HL-60 (cell line): ENCODE measurements at regions not wholly inside any gene's neighbourhood (a gene's known extent, or its start where the extent isn't known, plus 50 kb on each side); places are given as distances from the start of the nearest gene placed in this dataset.

Source experiments
- CTCF ChIP-seq: IDR thresholded peaks from one replicate; pipeline ENCODE4 v1.5.1; 2011; ENCODE audit warnings: low read length, control low read depth, inconsistent platforms; ENCODE audit not compliant: insufficient read depth
- GABPA ChIP-seq: IDR thresholded peaks from 2 replicates; pipeline ENCODE4 v1.6.1; 2012; ENCODE audit warnings: low read depth
- POLR2AphosphoS5 ChIP-seq: IDR thresholded peaks from 2 replicates; pipeline ENCODE4 v1.6.1; 2012; ENCODE audit warnings: low read depth
- SPI1 ChIP-seq: IDR thresholded peaks from 2 replicates; pipeline ENCODE4 v1.6.1; 2012; ENCODE audit warnings: low read depth, mild to moderate bottlenecking, borderline replicate concordance
- TF ChIP-seq, protein P1 (sequence below): IDR thresholded peaks from 2 replicates; pipeline ENCODE4 v1.6.1; 2012; ENCODE audit warnings: low read depth; ENCODE audit not compliant: insufficient replicate concordance

DNA sequence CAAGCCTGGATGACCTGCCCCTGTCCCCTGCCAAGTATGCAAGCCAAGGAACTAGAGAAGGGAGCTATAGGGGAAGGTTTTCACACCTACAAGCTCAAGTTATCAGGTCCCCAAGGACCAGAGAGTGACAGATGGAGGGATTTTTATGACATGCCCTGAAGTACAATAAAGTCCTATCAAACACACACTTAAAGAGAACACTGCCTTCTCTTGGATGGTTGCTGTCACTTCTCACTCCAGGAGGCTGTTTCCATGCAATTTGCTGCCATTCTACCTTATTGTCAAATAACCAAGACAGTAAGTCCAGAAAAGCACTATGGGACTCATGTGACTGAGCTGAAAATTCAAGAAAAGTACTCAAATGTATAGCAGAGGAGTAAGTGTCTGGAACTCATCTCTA, 76.6 kb upstream of the DDX18 start:
- TF ChIP-seq GABPA (no peak), CTCF (no peak), POLR2AphosphoS5 (no peak), SPI1 (no peak)
- TF ChIP-seq, protein P1, sequence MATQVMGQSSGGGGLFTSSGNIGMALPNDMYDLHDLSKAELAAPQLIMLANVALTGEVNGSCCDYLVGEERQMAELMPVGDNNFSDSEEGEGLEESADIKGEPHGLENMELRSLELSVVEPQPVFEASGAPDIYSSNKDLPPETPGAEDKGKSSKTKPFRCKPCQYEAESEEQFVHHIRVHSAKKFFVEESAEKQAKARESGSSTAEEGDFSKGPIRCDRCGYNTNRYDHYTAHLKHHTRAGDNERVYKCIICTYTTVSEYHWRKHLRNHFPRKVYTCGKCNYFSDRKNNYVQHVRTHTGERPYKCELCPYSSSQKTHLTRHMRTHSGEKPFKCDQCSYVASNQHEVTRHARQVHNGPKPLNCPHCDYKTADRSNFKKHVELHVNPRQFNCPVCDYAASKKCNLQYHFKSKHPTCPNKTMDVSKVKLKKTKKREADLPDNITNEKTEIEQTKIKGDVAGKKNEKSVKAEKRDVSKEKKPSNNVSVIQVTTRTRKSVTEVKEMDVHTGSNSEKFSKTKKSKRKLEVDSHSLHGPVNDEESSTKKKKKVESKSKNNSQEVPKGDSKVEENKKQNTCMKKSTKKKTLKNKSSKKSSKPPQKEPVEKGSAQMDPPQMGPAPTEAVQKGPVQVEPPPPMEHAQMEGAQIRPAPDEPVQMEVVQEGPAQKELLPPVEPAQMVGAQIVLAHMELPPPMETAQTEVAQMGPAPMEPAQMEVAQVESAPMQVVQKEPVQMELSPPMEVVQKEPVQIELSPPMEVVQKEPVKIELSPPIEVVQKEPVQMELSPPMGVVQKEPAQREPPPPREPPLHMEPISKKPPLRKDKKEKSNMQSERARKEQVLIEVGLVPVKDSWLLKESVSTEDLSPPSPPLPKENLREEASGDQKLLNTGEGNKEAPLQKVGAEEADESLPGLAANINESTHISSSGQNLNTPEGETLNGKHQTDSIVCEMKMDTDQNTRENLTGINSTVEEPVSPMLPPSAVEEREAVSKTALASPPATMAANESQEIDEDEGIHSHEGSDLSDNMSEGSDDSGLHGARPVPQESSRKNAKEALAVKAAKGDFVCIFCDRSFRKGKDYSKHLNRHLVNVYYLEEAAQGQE, result no peak
